Cardiac fibroblast (primary cell): ENCODE measurements at regions not wholly inside any gene's neighbourhood (a gene's known extent, or its start where the extent isn't known, plus 50 kb on each side); places are given as distances from the start of the nearest gene placed in this dataset.

Experiments used
- DNase-seq, 2 donors: peaks; one replicate each; pipeline versions ENCODE4 v3.0.0 to v3.0.0-alpha.2; 2010; ENCODE audit warnings: low read depth in 2 of 2
- H3K4me3 ChIP-seq, 2 donors: replicated peaks in 1 of 2; 1 replicate in 1 of 2; 2 replicates in 1 of 2; pipeline ENCODE4 v1.5.1; 2011; ENCODE audit warnings: low read depth in 2 of 2, low read length in 2 of 2, mild to moderate bottlenecking in 2 of 2, moderate library complexity in 1 of 2
- CTCF ChIP-seq: IDR thresholded peaks from one replicate; pipeline ENCODE4 v1.5.1; 2011; ENCODE audit warnings: low read depth, mild to moderate bottlenecking, low read length, inconsistent platforms

- DNase-seq = peak; percentile 58 to 93
- H3K4me3 ChIP-seq = no peak overlapping the region
- TF ChIP-seq CTCF = no peak
Measured at GRCh38 chr1:212179394-212180076, 105.7 kb upstream of the PPP2R5A start.

GRCh38 chr1:212181015-212181882 lies 104.0 kb upstream of the PPP2R5A start:
- TF ChIP-seq CTCF = no peak
- no peak overlapping the region for H3K4me3 ChIP-seq
- no peak for DNase-seq

GRCh38 chr1:212182171-212182570 lies 103.0 kb upstream of the PPP2R5A start:
- DNase-seq = no peak
- no peak overlapping the region for H3K4me3 ChIP-seq
- no peak for TF ChIP-seq CTCF

GRCh38 chr1:212182579-212182978 lies 102.6 kb upstream of the PPP2R5A start:
- no peak for TF ChIP-seq CTCF
- no peak overlapping the region for H3K4me3 ChIP-seq
- DNase-seq = no peak

GRCh38 chr1:212186427-212187207 lies 98.6 kb upstream of the PPP2R5A start:
- no peak for TF ChIP-seq CTCF
- peak; percentile 24 to 42 for DNase-seq
- no peak overlapping the region for H3K4me3 ChIP-seq

- no peak for DNase-seq
- H3K4me3 ChIP-seq = no peak overlapping the region
- no peak for TF ChIP-seq CTCF
Measured at GRCh38 chr1:212188599-212189351, 96.4 kb upstream of the PPP2R5A start.
